ENCODE measurements at regions not wholly inside any gene's neighbourhood (a gene's known extent, or its start where the extent isn't known, plus 50 kb on each side); places are given as distances from the start of the nearest gene placed in this dataset.

DNA sequence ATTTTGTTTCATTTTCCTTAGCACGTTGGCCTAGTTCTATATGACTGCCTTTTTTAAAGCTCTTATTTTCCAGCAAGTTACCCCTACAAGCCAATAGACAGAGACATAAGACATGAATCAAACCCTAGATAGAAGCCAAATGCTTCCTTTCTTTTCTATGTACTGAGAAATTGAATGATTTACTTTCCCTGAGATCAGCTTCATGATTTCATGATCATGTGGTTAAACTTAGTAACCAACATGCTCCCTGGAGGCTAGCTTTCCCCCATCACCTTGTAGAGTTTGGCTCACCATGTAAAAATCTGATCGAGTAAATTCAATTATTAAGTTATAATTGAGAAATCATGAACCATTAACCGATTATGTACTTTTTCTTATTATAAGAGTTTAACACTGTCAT, 148.1 kb upstream of the LRIG3 start:
- TF ChIP-seq POLR2A (IDR thresholded peaks at IDR 0.05) = no peak
- TF ChIP-seq, protein P1, sequence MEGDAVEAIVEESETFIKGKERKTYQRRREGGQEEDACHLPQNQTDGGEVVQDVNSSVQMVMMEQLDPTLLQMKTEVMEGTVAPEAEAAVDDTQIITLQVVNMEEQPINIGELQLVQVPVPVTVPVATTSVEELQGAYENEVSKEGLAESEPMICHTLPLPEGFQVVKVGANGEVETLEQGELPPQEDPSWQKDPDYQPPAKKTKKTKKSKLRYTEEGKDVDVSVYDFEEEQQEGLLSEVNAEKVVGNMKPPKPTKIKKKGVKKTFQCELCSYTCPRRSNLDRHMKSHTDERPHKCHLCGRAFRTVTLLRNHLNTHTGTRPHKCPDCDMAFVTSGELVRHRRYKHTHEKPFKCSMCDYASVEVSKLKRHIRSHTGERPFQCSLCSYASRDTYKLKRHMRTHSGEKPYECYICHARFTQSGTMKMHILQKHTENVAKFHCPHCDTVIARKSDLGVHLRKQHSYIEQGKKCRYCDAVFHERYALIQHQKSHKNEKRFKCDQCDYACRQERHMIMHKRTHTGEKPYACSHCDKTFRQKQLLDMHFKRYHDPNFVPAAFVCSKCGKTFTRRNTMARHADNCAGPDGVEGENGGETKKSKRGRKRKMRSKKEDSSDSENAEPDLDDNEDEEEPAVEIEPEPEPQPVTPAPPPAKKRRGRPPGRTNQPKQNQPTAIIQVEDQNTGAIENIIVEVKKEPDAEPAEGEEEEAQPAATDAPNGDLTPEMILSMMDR (IDR thresholded peaks at IDR 0.05) = no peak
